ENCODE measurements at regions not wholly inside any gene's neighbourhood (a gene's known extent, or its start where the extent isn't known, plus 50 kb on each side); places are given as distances from the start of the nearest gene placed in this dataset.

DNA sequence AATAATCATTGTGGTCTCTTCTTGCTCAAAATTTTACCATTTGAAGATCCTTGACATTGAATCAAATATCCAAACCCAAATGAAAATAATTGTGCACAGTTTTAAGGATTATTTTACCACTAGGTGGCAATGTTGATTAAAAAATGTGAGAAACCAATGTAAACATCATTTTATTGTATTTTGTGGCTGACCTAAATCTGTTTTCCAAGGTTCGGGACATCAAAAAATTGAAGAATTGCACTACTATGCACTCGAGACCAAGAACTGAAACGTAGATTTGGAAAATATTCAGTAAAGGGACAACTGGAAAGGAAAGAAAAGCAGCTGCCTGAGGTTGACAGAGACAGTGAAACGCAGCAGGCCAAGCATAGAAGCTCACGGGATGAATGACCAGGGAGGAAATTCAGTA is 259.3 kb downstream of the SNX13 start (continued):
- TF ChIP-seq, protein P1, sequence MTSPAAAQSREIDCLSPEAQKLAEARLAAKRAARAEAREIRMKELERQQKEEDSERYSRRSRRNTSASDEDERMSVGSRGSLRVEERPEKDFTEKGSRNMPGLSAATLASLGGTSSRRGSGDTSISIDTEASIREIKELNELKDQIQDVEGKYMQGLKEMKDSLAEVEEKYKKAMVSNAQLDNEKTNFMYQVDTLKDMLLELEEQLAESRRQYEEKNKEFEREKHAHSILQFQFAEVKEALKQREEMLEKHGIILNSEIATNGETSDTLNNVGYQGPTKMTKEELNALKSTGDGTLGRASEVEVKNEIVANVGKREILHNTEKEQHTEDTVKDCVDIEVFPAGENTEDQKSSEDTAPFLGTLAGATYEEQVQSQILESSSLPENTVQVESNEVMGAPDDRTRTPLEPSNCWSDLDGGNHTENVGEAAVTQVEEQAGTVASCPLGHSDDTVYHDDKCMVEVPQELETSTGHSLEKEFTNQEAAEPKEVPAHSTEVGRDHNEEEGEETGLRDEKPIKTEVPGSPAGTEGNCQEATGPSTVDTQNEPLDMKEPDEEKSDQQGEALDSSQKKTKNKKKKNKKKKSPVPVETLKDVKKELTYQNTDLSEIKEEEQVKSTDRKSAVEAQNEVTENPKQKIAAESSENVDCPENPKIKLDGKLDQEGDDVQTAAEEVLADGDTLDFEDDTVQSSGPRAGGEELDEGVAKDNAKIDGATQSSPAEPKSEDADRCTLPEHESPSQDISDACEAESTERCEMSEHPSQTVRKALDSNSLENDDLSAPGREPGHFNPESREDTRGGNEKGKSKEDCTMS (CRISPR knock-in tag; conservative IDR thresholded peaks at IDR 0.05) = no peak
- TF ChIP-seq, protein P2, sequence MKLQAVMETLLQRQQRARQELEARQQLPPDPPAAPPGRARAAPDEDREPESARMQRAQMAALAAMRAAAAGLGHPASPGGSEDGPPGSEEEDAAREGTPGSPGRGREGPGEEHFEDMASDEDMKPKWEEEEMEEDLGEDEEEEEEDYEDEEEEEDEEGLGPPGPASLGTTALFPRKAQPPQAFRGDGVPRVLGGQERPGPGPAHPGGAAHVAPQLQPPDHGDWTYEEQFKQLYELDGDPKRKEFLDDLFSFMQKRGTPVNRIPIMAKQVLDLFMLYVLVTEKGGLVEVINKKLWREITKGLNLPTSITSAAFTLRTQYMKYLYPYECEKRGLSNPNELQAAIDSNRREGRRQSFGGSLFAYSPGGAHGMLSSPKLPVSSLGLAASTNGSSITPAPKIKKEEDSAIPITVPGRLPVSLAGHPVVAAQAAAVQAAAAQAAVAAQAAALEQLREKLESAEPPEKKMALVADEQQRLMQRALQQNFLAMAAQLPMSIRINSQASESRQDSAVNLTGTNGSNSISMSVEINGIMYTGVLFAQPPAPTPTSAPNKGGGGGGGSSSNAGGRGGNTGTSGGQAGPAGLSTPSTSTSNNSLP (IDR thresholded peaks at IDR 0.05; ENCODE audit: low read depth, low read length) = peak; percentile 66; the same call in 1 of the 2 replicates
- TF ChIP-seq ZNF121 (CRISPR knock-in tag; IDR thresholded peaks at IDR 0.05) (no peak), ZNF777 (CRISPR knock-in tag; IDR thresholded peaks at IDR 0.05) (no peak), ATF7-NPFF (CRISPR knock-in tag; IDR thresholded peaks at IDR 0.05; ENCODE audit: low read depth) (no peak), ZNF83 (CRISPR knock-in tag; IDR thresholded peaks at IDR 0.05; ENCODE audit: borderline replicate concordance) (no peak), NKX3-1 (CRISPR knock-in tag; IDR thresholded peaks at IDR 0.05) (no peak), FOXA1 (IDR thresholded peaks at IDR 0.05) (no peak), FOXA1 (CRISPR knock-in tag; IDR thresholded peaks at IDR 0.05) (0 out of 2 replicates have a peak, but pooled peaks have one; percentile 47), JUND (CRISPR knock-in tag; IDR thresholded peaks at IDR 0.05) (no peak), ZNF326 (CRISPR knock-in tag; IDR thresholded peaks at IDR 0.05; ENCODE audit: borderline replicate concordance) (no peak), SATB2 (CRISPR knock-in tag; IDR thresholded peaks at IDR 0.05) (no peak)
- TF ChIP-seq, protein P3, sequence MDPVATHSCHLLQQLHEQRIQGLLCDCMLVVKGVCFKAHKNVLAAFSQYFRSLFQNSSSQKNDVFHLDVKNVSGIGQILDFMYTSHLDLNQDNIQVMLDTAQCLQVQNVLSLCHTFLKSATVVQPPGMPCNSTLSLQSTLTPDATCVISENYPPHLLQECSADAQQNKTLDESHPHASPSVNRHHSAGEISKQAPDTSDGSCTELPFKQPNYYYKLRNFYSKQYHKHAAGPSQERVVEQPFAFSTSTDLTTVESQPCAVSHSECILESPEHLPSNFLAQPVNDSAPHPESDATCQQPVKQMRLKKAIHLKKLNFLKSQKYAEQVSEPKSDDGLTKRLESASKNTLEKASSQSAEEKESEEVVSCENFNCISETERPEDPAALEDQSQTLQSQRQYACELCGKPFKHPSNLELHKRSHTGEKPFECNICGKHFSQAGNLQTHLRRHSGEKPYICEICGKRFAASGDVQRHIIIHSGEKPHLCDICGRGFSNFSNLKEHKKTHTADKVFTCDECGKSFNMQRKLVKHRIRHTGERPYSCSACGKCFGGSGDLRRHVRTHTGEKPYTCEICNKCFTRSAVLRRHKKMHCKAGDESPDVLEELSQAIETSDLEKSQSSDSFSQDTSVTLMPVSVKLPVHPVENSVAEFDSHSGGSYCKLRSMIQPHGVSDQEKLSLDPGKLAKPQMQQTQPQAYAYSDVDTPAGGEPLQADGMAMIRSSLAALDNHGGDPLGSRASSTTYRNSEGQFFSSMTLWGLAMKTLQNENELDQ (CRISPR knock-in tag; IDR thresholded peaks at IDR 0.05; ENCODE audit: borderline replicate concordance) = no peak
- TF ChIP-seq, protein P4, sequence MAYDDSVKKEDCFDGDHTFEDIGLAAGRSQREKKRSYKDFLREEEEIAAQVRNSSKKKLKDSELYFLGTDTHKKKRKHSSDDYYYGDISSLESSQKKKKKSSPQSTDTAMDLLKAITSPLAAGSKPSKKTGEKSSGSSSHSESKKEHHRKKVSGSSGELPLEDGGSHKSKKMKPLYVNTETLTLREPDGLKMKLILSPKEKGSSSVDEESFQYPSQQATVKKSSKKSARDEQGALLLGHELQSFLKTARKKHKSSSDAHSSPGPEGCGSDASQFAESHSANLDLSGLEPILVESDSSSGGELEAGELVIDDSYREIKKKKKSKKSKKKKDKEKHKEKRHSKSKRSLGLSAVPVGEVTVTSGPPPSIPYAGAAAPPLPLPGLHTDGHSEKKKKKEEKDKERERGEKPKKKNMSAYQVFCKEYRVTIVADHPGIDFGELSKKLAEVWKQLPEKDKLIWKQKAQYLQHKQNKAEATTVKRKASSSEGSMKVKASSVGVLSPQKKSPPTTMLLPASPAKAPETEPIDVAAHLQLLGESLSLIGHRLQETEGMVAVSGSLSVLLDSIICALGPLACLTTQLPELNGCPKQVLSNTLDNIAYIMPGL (CRISPR knock-in tag; IDR thresholded peaks at IDR 0.05; ENCODE audit: borderline replicate concordance in 1 of 2, low read depth in 1 of 2) = no peak
- TF ChIP-seq, protein P5, sequence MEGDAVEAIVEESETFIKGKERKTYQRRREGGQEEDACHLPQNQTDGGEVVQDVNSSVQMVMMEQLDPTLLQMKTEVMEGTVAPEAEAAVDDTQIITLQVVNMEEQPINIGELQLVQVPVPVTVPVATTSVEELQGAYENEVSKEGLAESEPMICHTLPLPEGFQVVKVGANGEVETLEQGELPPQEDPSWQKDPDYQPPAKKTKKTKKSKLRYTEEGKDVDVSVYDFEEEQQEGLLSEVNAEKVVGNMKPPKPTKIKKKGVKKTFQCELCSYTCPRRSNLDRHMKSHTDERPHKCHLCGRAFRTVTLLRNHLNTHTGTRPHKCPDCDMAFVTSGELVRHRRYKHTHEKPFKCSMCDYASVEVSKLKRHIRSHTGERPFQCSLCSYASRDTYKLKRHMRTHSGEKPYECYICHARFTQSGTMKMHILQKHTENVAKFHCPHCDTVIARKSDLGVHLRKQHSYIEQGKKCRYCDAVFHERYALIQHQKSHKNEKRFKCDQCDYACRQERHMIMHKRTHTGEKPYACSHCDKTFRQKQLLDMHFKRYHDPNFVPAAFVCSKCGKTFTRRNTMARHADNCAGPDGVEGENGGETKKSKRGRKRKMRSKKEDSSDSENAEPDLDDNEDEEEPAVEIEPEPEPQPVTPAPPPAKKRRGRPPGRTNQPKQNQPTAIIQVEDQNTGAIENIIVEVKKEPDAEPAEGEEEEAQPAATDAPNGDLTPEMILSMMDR (CRISPR knock-in tag; IDR thresholded peaks at IDR 0.05) = peak; percentile 56
- TF ChIP-seq, protein P6, sequence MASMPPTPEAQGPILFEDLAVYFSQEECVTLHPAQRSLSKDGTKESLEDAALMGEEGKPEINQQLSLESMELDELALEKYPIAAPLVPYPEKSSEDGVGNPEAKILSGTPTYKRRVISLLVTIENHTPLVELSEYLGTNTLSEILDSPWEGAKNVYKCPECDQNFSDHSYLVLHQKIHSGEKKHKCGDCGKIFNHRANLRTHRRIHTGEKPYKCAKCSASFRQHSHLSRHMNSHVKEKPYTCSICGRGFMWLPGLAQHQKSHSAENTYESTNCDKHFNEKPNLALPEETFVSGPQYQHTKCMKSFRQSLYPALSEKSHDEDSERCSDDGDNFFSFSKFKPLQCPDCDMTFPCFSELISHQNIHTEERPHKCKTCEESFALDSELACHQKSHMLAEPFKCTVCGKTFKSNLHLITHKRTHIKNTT (CRISPR knock-in tag; IDR thresholded peaks at IDR 0.05) = no peak

Measured in HepG2 (cell line).